OCI-LY1 (cell line): ENCODE measurements at regions not wholly inside any gene's neighbourhood (a gene's known extent, or its start where the extent isn't known, plus 50 kb on each side); places are given as distances from the start of the nearest gene placed in this dataset.

Source experiments
- H2AFZ ChIP-seq: fragments of 200-600 bp; sonication (generic), shearing (Covaris generic); 2 replicates; pipeline ENCODE4 v1.6.0; 2014; ENCODE audit warnings: antibody characterized with exemption, mild to moderate bottlenecking, low read length
- H3F3A ChIP-seq: fragments of 200-600 bp; sonication (generic), shearing (Covaris generic); 2 replicates; pipeline ENCODE4 v1.6.0; 2014; ENCODE audit warnings: mild to moderate bottlenecking, antibody characterized with exemption, low read length, moderate library complexity; ENCODE audit not compliant: insufficient read depth
- H3K27ac ChIP-seq: fragments of 200-600 bp; sonication (generic); 2 replicates; pipeline ENCODE4 v1.5.1; 2014; ENCODE audit warnings: low read length, mixed run types, mild to moderate bottlenecking, low read depth; ENCODE audit not compliant: poor library complexity, severe bottlenecking
- H3K27me3 ChIP-seq: fragments of 200-600 bp; sonication (generic); 2 replicates; pipeline ENCODE4 v1.6.0; 2014; ENCODE audit warnings: antibody characterized with exemption, mild to moderate bottlenecking, low read length, moderate library complexity; ENCODE audit not compliant: insufficient read depth
- H3K36me3 ChIP-seq: fragments of 200-600 bp; sonication (generic); 2 replicates; pipeline ENCODE4 v1.6.1; 2014; ENCODE audit warnings: mild to moderate bottlenecking, antibody characterized with exemption, low read length, moderate library complexity, mixed read lengths; ENCODE audit not compliant: insufficient read depth
- H3K4me1 ChIP-seq: fragments of 200-600 bp; sonication (generic); 2 replicates; pipeline ENCODE4 v1.5.1; 2014; ENCODE audit warnings: mild to moderate bottlenecking, low read length, moderate library complexity; ENCODE audit not compliant: insufficient read depth, severe bottlenecking
- H3K4me2 ChIP-seq: fragments of 200-600 bp; sonication (generic), shearing (Covaris generic); 2 replicates; pipeline ENCODE4 v1.6.1; 2014; ENCODE audit warnings: low read length
- H3K4me3 ChIP-seq: fragments of 200-600 bp; sonication (generic); 2 replicates; pipeline ENCODE4 v1.5.1; 2014; ENCODE audit warnings: low read length, low read depth, mild to moderate bottlenecking, mixed read lengths; ENCODE audit not compliant: poor library complexity, severe bottlenecking
- H3K79me2 ChIP-seq: fragments of 200-600 bp; shearing (Covaris generic); 2 replicates; pipeline ENCODE4 v1.6.1; 2016; ENCODE audit warnings: mixed run types, low read length, mixed read lengths; ENCODE audit not compliant: insufficient read depth
- H3K9ac ChIP-seq: fragments of 200-600 bp; sonication (generic), shearing (Covaris generic); 2 replicates; pipeline ENCODE4 v1.6.1; 2014; ENCODE audit warnings: mild to moderate bottlenecking, low read length, mixed read lengths
- H3K9me2 ChIP-seq: fragments of 200-600 bp; sonication (generic), shearing (Covaris generic); 2 replicates; pipeline ENCODE4 v1.6.1; 2014; ENCODE audit warnings: low read depth, mild to moderate bottlenecking, low read length, mixed read lengths
- H3K9me3 ChIP-seq: fragments of 200-600 bp; shearing (Covaris generic); 2 replicates; pipeline ENCODE4 v1.6.1; 2014; ENCODE audit warnings: low read length, mixed read lengths
- H4K20me1 ChIP-seq: fragments of 200-600 bp; sonication (generic), shearing (Covaris generic); 2 replicates; pipeline ENCODE4 v1.6.0; 2016; ENCODE audit warnings: mild to moderate bottlenecking, low read length; ENCODE audit not compliant: insufficient read depth
- EZH2 ChIP-seq: fragments of 200-600 bp; sonication (generic), shearing (Covaris generic); IDR thresholded peaks from 2 replicates; pipeline ENCODE4 v1.8.0; 2017; ENCODE audit warnings: borderline replicate concordance, mixed run types, mild to moderate bottlenecking, antibody characterized with exemption, low read length, moderate library complexity, mixed read lengths
- TF ChIP-seq, protein P1 (sequence below): fragments of 200-600 bp; sonication (generic), shearing (Covaris generic); IDR thresholded peaks from 2 replicates; pipeline ENCODE4 v1.5.1; 2017; ENCODE audit warnings: mild to moderate bottlenecking, antibody characterized with exemption, low read length, moderate library complexity, mixed read lengths

DNA sequence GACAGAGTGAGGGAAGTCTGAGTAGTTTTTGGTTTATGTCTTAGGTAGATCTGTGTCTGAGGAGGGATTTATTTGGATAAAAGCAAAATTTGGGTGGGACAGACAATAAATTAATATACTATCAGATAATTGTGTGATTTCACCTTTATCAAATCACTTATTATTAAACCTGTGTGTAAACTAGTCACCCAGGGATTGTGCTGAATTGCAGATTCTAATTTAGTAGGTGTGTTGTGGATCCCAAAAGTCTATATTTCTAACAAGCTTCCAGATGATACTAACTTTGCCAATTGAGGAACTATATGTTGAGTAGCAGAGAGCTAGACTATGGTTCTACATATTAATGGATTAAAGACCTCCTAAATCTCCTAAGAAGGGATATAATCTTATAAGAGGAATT, 978.5 kb upstream of the FBXO33 start:
- no peak overlapping the region for H2AFZ ChIP-seq
- H3K4me3 ChIP-seq, result no peak overlapping the region
- TF ChIP-seq, protein P1, sequence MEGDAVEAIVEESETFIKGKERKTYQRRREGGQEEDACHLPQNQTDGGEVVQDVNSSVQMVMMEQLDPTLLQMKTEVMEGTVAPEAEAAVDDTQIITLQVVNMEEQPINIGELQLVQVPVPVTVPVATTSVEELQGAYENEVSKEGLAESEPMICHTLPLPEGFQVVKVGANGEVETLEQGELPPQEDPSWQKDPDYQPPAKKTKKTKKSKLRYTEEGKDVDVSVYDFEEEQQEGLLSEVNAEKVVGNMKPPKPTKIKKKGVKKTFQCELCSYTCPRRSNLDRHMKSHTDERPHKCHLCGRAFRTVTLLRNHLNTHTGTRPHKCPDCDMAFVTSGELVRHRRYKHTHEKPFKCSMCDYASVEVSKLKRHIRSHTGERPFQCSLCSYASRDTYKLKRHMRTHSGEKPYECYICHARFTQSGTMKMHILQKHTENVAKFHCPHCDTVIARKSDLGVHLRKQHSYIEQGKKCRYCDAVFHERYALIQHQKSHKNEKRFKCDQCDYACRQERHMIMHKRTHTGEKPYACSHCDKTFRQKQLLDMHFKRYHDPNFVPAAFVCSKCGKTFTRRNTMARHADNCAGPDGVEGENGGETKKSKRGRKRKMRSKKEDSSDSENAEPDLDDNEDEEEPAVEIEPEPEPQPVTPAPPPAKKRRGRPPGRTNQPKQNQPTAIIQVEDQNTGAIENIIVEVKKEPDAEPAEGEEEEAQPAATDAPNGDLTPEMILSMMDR, result no peak
- no peak for TF ChIP-seq EZH2

DNA sequence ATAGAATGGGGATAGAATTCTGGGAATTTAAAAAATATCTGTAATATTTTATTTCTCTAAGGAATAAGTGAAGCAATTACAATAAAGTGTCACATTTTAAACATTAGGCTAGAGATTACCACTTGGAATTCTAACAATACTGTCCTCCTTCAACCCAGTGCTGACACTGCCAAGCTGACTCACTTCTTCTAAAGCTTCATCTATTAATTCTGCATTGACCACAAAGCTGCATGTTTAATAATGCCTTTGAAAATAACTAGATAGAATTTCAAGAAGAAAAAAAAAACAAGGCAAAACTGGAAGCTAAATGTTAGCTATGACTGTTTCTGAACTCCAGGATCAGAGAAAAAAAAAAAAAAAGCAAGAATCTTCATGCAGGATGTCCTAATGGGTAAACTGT, 970.7 kb upstream of the FBXO33 start:
- Histone ChIP-seq H3K4me3 (no peak overlapping the region), H3K9ac (no peak overlapping the region), H3K4me2 (no peak overlapping the region)

More for the DNA sequence above, 978.5 kb upstream of the FBXO33 start:
- Histone ChIP-seq H3K27me3 (no peaks in the 10 kb centered on the region), H3K4me2 (no peak overlapping the region), H3K36me3 (no peaks in the 10 kb centered on the region; the same call in 1 of the 2 replicates), H3F3A (no peaks in the 10 kb centered on the region), H3K9ac (no peak overlapping the region), H4K20me1 (no peaks in the 10 kb centered on the region), H3K27ac (no peak overlapping the region), H3K79me2 (no peaks in the 10 kb centered on the region), H3K9me3 (peaks cover 20% of the 10 kb centered on the region), H3K9me2 (no peaks in the 10 kb centered on the region), H3K4me1 (no peaks in the 10 kb centered on the region)

DNA sequence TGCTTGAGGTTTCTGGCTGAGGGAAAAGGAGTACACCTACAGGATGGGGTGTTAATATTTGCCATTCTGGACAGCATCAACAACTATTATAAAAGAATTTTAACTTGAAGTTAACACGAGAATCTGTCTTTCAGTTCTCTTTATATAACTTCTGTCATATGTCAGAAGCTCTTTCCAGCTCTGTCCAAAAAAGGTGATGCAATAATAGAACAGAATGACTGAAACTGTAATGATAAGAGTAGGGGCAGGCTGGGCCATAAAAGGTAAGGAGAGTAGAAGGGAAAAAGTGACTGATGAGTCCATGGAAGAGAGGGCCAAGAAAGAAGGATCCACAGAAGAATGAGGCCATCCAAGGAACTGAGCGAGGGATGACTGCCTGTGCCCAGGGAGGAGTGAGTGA, 966.7 kb upstream of the FBXO33 start:
- H3K4me2 ChIP-seq, result no peak overlapping the region
- no peaks in the 10 kb centered on the region for H4K20me1 ChIP-seq
- H3K9ac ChIP-seq, result no peak overlapping the region
- no peaks in the 10 kb centered on the region for H3K9me2 ChIP-seq
- H3K4me3 ChIP-seq, result no peak overlapping the region
- H3K4me1 ChIP-seq, result peaks cover 31% of the 10 kb centered on the region
- no peaks in the 10 kb centered on the region for H3K27me3 ChIP-seq
- H3K27ac ChIP-seq, result no peak overlapping the region
- H3K79me2 ChIP-seq, result no peaks in the 10 kb centered on the region
- H3K36me3 ChIP-seq, result no peaks in the 10 kb centered on the region
- H2AFZ ChIP-seq, result no peak overlapping the region
- TF ChIP-seq EZH2, result no peak
- TF ChIP-seq, protein P1, result no peak
- no peaks in the 10 kb centered on the region for H3F3A ChIP-seq
- H3K9me3 ChIP-seq, result no peaks in the 10 kb centered on the region

More for the DNA sequence above, 970.7 kb upstream of the FBXO33 start:
- H3K79me2 ChIP-seq, result no peaks in the 10 kb centered on the region
- no peaks in the 10 kb centered on the region for H3K27me3 ChIP-seq
- no peaks in the 10 kb centered on the region for H3K9me2 ChIP-seq
- H3K36me3 ChIP-seq, result no peaks in the 10 kb centered on the region
- no peaks in the 10 kb centered on the region for H3F3A ChIP-seq
- no peaks in the 10 kb centered on the region for H4K20me1 ChIP-seq
- H2AFZ ChIP-seq, result no peak overlapping the region
- peaks cover 13% of the 10 kb centered on the region for H3K4me1 ChIP-seq
- no peak for TF ChIP-seq EZH2
- TF ChIP-seq, protein P1, result no peak
- H3K27ac ChIP-seq, result no peak overlapping the region
- peaks cover 17% of the 10 kb centered on the region for H3K9me3 ChIP-seq
